ENCODE measurements at regions not wholly inside any gene's neighbourhood (a gene's known extent, or its start where the extent isn't known, plus 50 kb on each side); places are given as distances from the start of the nearest gene placed in this dataset.
"Not testable (repeated sequence)": the region's sequence is repeated elsewhere in the genome, so short reads cannot be mapped to it uniquely, and the experiment has no call there.

- Histone ChIP-seq H3K4me3 (ENCODE audit: low read length) (no peak overlapping the region), H2BK120ac (ENCODE audit: low read depth, low read length) (no peak overlapping the region), H4K5ac (ENCODE audit: low read length) (no peak overlapping the region), H3K27ac (ENCODE audit: low read depth, low read length) (no peak overlapping the region), H3K79me2 (ENCODE audit: control insufficient read depth, insufficient read depth, low read length) (no peaks in the 10 kb centered on the region), H3K9ac (ENCODE audit: low read length) (no peak overlapping the region), H3K4ac (ENCODE audit: low read depth, low read length) (no peak overlapping the region), H3K79me1 (ENCODE audit: low read length) (no peaks in the 10 kb centered on the region), H3K56ac (ENCODE audit: low read length) (no peak overlapping the region), H2AK5ac (ENCODE audit: low read length) (no peak overlapping the region), H3K18ac (ENCODE audit: low read length) (no peak overlapping the region), H4K8ac (ENCODE audit: low read depth, low read length) (no peak overlapping the region), H3K4me2 (ENCODE audit: low read length) (no peak overlapping the region), H3K27me3 (ENCODE audit: insufficient read depth, low read length, poor library complexity) (no peaks in the 10 kb centered on the region), H3K4me1 (ENCODE audit: control insufficient read depth, low read depth, low read length) (no peaks in the 10 kb centered on the region), H2BK15ac (replicated peaks; ENCODE audit: low read depth) (no peak overlapping the region), H3K36me3 (ENCODE audit: control insufficient read depth, insufficient read depth, low read length) (no peaks in the 10 kb centered on the region), H3K23ac (ENCODE audit: low read length) (no peak overlapping the region), H2BK5ac (ENCODE audit: low read length) (no peak overlapping the region)
- no CpG with 5 or more reads among the region's 2 CpGs for WGBS (ENCODE audit: extremely low coverage, insufficient coverage, low lambda C conversion rate)
- DNase-seq: no peak
Measured at GRCh38 chr2:183837157-183837556, 712.9 kb downstream of the NUP35 start.

- H3K79me1 ChIP-seq (ENCODE audit: low read length): no peaks in the 10 kb centered on the region
- no peak overlapping the region for H3K23ac ChIP-seq (ENCODE audit: low read length)
- H3K9ac ChIP-seq (ENCODE audit: low read length): no peak overlapping the region
- no peak overlapping the region for H2BK5ac ChIP-seq (ENCODE audit: low read length)
- H3K27me3 ChIP-seq (ENCODE audit: insufficient read depth, low read length, poor library complexity): no peaks in the 10 kb centered on the region
- H3K18ac ChIP-seq (ENCODE audit: low read length): no peak overlapping the region
- H3K4ac ChIP-seq (ENCODE audit: low read depth, low read length): no peak overlapping the region
- H3K4me1 ChIP-seq (ENCODE audit: control insufficient read depth, low read depth, low read length): no peaks in the 10 kb centered on the region
- no peak overlapping the region for H4K5ac ChIP-seq (ENCODE audit: low read length)
- no peak overlapping the region for H3K4me3 ChIP-seq (ENCODE audit: low read length)
- DNase-seq: no peak
- H2BK120ac ChIP-seq (ENCODE audit: low read depth, low read length): no peak overlapping the region
- H3K4me2 ChIP-seq (ENCODE audit: low read length): no peak overlapping the region
- H2BK15ac ChIP-seq (replicated peaks; ENCODE audit: low read depth): no peak overlapping the region
- H3K56ac ChIP-seq (ENCODE audit: low read length): no peak overlapping the region
- no peak overlapping the region for H3K27ac ChIP-seq (ENCODE audit: low read depth, low read length)
- WGBS (ENCODE audit: extremely low coverage, insufficient coverage, low lambda C conversion rate): no CpG with 5 or more reads among the region's 5 CpGs
- no peaks in the 10 kb centered on the region for H3K79me2 ChIP-seq (ENCODE audit: control insufficient read depth, insufficient read depth, low read length)
- H3K36me3 ChIP-seq (ENCODE audit: control insufficient read depth, insufficient read depth, low read length): no peaks in the 10 kb centered on the region
- no peak overlapping the region for H2AK5ac ChIP-seq (ENCODE audit: low read length)
- no peak overlapping the region for H4K8ac ChIP-seq (ENCODE audit: low read depth, low read length)
Measured at GRCh38 chr2:183838295-183838694, 714.1 kb downstream of the NUP35 start.

- Histone ChIP-seq H3K18ac (ENCODE audit: low read length) (no peak overlapping the region), H3K9ac (ENCODE audit: low read length) (no peak overlapping the region), H2BK15ac (replicated peaks; ENCODE audit: low read depth) (no peak overlapping the region), H3K56ac (ENCODE audit: low read length) (no peak overlapping the region), H4K8ac (ENCODE audit: low read depth, low read length) (no peak overlapping the region), H3K36me3 (ENCODE audit: control insufficient read depth, insufficient read depth, low read length) (no peaks in the 10 kb centered on the region), H2BK120ac (ENCODE audit: low read depth, low read length) (no peak overlapping the region), H3K23ac (ENCODE audit: low read length) (no peak overlapping the region), H4K5ac (ENCODE audit: low read length) (no peak overlapping the region), H2AK5ac (ENCODE audit: low read length) (no peak overlapping the region), H3K27ac (ENCODE audit: low read depth, low read length) (no peak overlapping the region), H3K4ac (ENCODE audit: low read depth, low read length) (no peak overlapping the region), H2BK5ac (ENCODE audit: low read length) (no peak overlapping the region), H3K4me3 (ENCODE audit: low read length) (no peak overlapping the region), H3K79me2 (ENCODE audit: control insufficient read depth, insufficient read depth, low read length) (no peaks in the 10 kb centered on the region), H3K79me1 (ENCODE audit: low read length) (no peaks in the 10 kb centered on the region), H3K4me1 (ENCODE audit: control insufficient read depth, low read depth, low read length) (no peaks in the 10 kb centered on the region), H3K27me3 (ENCODE audit: insufficient read depth, low read length, poor library complexity) (no peaks in the 10 kb centered on the region), H3K4me2 (ENCODE audit: low read length) (no peak overlapping the region)
- no CpG with 5 or more reads among the region's 4 CpGs for WGBS (ENCODE audit: extremely low coverage, insufficient coverage, low lambda C conversion rate)
- no peak for DNase-seq
Measured at GRCh38 chr2:183840061-183840584, 715.9 kb downstream of the NUP35 start.

GRCh38 chr2:183849826-183850225, 725.6 kb downstream of the NUP35 start:
- H3K4me1 ChIP-seq (ENCODE audit: control insufficient read depth, low read depth, low read length); H3K79me2 ChIP-seq (ENCODE audit: control insufficient read depth, insufficient read depth, low read length); H3K27me3 ChIP-seq (ENCODE audit: insufficient read depth, low read length, poor library complexity); H4K5ac ChIP-seq (ENCODE audit: low read length); H3K79me1 ChIP-seq (ENCODE audit: low read length); H3K9ac ChIP-seq (ENCODE audit: low read length); H3K4me3 ChIP-seq (ENCODE audit: low read length); H2BK120ac ChIP-seq (ENCODE audit: low read depth, low read length); H3K27ac ChIP-seq (ENCODE audit: low read depth, low read length); H3K56ac ChIP-seq (ENCODE audit: low read length); H3K4ac ChIP-seq (ENCODE audit: low read depth, low read length); H4K8ac ChIP-seq (ENCODE audit: low read depth, low read length); H3K23ac ChIP-seq (ENCODE audit: low read length); H2AK5ac ChIP-seq (ENCODE audit: low read length); H3K4me2 ChIP-seq (ENCODE audit: low read length); H3K18ac ChIP-seq (ENCODE audit: low read length); H3K36me3 ChIP-seq (ENCODE audit: control insufficient read depth, insufficient read depth, low read length); DNase-seq; H2BK5ac ChIP-seq (ENCODE audit: low read length); H2BK15ac ChIP-seq (replicated peaks; ENCODE audit: low read depth): not testable (repeated sequence)
- WGBS (ENCODE audit: extremely low coverage, insufficient coverage, low lambda C conversion rate): no CpG with 5 or more reads among the region's 11 CpGs

- Histone ChIP-seq H3K36me3 (ENCODE audit: control insufficient read depth, insufficient read depth, low read length) (no peaks in the 10 kb centered on the region), H4K8ac (ENCODE audit: low read depth, low read length) (no peak overlapping the region), H3K4ac (ENCODE audit: low read depth, low read length) (no peak overlapping the region), H3K4me2 (ENCODE audit: low read length) (no peak overlapping the region), H3K23ac (ENCODE audit: low read length) (no peak overlapping the region), H3K18ac (ENCODE audit: low read length) (no peak overlapping the region), H3K9ac (ENCODE audit: low read length) (no peak overlapping the region), H3K27ac (ENCODE audit: low read depth, low read length) (no peak overlapping the region), H2BK120ac (ENCODE audit: low read depth, low read length) (no peak overlapping the region), H4K5ac (ENCODE audit: low read length) (no peak overlapping the region), H3K79me2 (ENCODE audit: control insufficient read depth, insufficient read depth, low read length) (no peaks in the 10 kb centered on the region), H3K27me3 (ENCODE audit: insufficient read depth, low read length, poor library complexity) (no peaks in the 10 kb centered on the region), H2BK15ac (replicated peaks; ENCODE audit: low read depth) (no peak overlapping the region), H2AK5ac (ENCODE audit: low read length) (no peak overlapping the region), H2BK5ac (ENCODE audit: low read length) (no peak overlapping the region), H3K4me1 (ENCODE audit: control insufficient read depth, low read depth, low read length) (no peaks in the 10 kb centered on the region), H3K56ac (ENCODE audit: low read length) (no peak overlapping the region), H3K79me1 (ENCODE audit: low read length) (no peaks in the 10 kb centered on the region), H3K4me3 (ENCODE audit: low read length) (no peak overlapping the region)
- no peak for DNase-seq
- WGBS (ENCODE audit: extremely low coverage, insufficient coverage, low lambda C conversion rate): no CpG with 5 or more reads among the region's 2 CpGs
Measured at GRCh38 chr2:183859129-183859528, 734.9 kb downstream of the NUP35 start.

- no CpG with 5 or more reads among the region's 2 CpGs for WGBS (ENCODE audit: extremely low coverage, insufficient coverage, low lambda C conversion rate)
Measured at GRCh38 chr2:183866666-183867065, 731.7 kb upstream of the ZNF804A start.

More at GRCh38 chr2:183866666-183867065, 731.7 kb upstream of the ZNF804A start:
- Histone ChIP-seq H3K79me1 (ENCODE audit: low read length) (no peaks in the 10 kb centered on the region), H2BK15ac (replicated peaks; ENCODE audit: low read depth) (no peak overlapping the region), H2BK120ac (ENCODE audit: low read depth, low read length) (no peak overlapping the region), H3K4me3 (ENCODE audit: low read length) (no peak overlapping the region), H4K5ac (ENCODE audit: low read length) (no peak overlapping the region), H2AK5ac (ENCODE audit: low read length) (no peak overlapping the region), H3K4ac (ENCODE audit: low read depth, low read length) (no peak overlapping the region), H2BK5ac (ENCODE audit: low read length) (no peak overlapping the region), H4K8ac (ENCODE audit: low read depth, low read length) (no peak overlapping the region), H3K79me2 (ENCODE audit: control insufficient read depth, insufficient read depth, low read length) (no peaks in the 10 kb centered on the region), H3K18ac (ENCODE audit: low read length) (no peak overlapping the region), H3K4me1 (ENCODE audit: control insufficient read depth, low read depth, low read length) (no peaks in the 10 kb centered on the region), H3K4me2 (ENCODE audit: low read length) (no peak overlapping the region), H3K27me3 (ENCODE audit: insufficient read depth, low read length, poor library complexity) (no peaks in the 10 kb centered on the region), H3K23ac (ENCODE audit: low read length) (no peak overlapping the region), H3K56ac (ENCODE audit: low read length) (no peak overlapping the region), H3K36me3 (ENCODE audit: control insufficient read depth, insufficient read depth, low read length) (no peaks in the 10 kb centered on the region), H3K9ac (ENCODE audit: low read length) (no peak overlapping the region), H3K27ac (ENCODE audit: low read depth, low read length) (no peak overlapping the region)
- DNase-seq: no peak

All from mesendoderm (in vitro differentiated cells).